BE2C (cell line): ENCODE measurements at regions not wholly inside any gene's neighbourhood (a gene's known extent, or its start where the extent isn't known, plus 50 kb on each side); places are given as distances from the start of the nearest gene placed in this dataset.

Experiments used
- DNase-seq: peaks from one replicate; pipeline ENCODE4 v3.0.0-alpha.2; 2020
- H3K27me3 ChIP-seq: fragments of 250-450 bp; sonication (Bioruptor Pico); 2 replicates; pipeline ENCODE4 v1.5.1; 2020; ENCODE audit warnings: mild to moderate bottlenecking
- H3K36me3 ChIP-seq: fragments of 250-450 bp; sonication (Bioruptor Pico); 2 replicates; pipeline ENCODE4 v1.5.1; 2020; ENCODE audit warnings: mild to moderate bottlenecking
- H3K4me1 ChIP-seq: fragments of 250-450 bp; sonication (Bioruptor Pico); 2 replicates; pipeline ENCODE4 v1.5.1; 2020
- H3K4me3 ChIP-seq: 2 replicates; pipeline ENCODE4 v1.5.1; 2011; ENCODE audit warnings: low read depth, low read length
- H3K9me3 ChIP-seq: fragments of 250-450 bp; sonication (Bioruptor Pico); 2 replicates; pipeline ENCODE4 v1.5.1; 2020
- TF ChIP-seq, protein P1 (sequence below): IDR thresholded peaks from 2 replicates; pipeline ENCODE4 v1.5.1; 2012; ENCODE audit warnings: mild to moderate bottlenecking, low read depth, low read length

DNA sequence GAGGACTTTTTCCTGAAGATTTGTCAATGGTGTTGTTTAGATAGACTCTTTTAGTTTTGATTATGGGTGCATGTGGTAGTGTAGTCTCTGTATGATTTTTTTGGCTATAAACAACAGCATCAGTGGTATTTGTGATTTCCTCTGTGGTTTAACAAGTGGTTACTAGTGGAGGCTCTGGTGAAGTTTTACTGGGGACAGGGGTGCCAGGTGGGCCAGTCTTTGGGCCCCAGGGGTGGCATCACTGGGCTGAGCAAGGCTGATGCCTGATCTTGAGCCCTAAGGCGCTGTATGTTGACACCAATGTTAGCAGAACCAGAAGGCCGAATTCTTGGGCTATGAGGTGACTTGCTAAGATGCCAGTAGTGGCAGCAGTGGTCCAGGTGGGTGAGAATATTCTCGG is 811.4 kb downstream of the DACH1 start:
- H3K4me1 ChIP-seq: no peaks in the 10 kb centered on the region
- H3K4me3 ChIP-seq: no peak overlapping the region
- H3K36me3 ChIP-seq: no peaks in the 10 kb centered on the region
- no peaks in the 10 kb centered on the region for H3K9me3 ChIP-seq
- no peak for DNase-seq
- H3K27me3 ChIP-seq: no peaks in the 10 kb centered on the region
- TF ChIP-seq, protein P1, sequence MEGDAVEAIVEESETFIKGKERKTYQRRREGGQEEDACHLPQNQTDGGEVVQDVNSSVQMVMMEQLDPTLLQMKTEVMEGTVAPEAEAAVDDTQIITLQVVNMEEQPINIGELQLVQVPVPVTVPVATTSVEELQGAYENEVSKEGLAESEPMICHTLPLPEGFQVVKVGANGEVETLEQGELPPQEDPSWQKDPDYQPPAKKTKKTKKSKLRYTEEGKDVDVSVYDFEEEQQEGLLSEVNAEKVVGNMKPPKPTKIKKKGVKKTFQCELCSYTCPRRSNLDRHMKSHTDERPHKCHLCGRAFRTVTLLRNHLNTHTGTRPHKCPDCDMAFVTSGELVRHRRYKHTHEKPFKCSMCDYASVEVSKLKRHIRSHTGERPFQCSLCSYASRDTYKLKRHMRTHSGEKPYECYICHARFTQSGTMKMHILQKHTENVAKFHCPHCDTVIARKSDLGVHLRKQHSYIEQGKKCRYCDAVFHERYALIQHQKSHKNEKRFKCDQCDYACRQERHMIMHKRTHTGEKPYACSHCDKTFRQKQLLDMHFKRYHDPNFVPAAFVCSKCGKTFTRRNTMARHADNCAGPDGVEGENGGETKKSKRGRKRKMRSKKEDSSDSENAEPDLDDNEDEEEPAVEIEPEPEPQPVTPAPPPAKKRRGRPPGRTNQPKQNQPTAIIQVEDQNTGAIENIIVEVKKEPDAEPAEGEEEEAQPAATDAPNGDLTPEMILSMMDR: no peak

DNA sequence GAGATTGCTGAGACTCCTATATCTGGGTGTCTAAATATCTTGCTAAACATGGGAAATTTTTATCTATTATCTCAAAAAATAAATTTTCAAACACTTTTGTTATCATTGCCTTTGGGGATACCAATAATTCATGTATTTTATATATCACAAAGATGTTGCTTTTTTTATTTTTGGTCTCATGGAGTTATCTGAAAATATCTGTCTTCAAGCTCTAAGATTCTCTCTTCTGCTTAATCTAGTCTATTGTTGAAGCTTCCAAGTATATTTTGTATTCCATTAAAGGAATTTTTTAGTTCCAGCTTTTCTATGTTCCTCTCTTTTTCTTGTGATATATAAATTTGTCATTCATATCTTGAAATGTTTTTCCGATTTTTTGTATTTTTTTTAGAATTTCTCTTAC is 812.0 kb downstream of the DACH1 start:
- Histone ChIP-seq H3K9me3 (no peaks in the 10 kb centered on the region), H3K27me3 (no peaks in the 10 kb centered on the region), H3K4me3 (no peak overlapping the region), H3K4me1 (no peaks in the 10 kb centered on the region), H3K36me3 (no peaks in the 10 kb centered on the region)
- DNase-seq: no peak
- TF ChIP-seq, protein P1: no peak

DNA sequence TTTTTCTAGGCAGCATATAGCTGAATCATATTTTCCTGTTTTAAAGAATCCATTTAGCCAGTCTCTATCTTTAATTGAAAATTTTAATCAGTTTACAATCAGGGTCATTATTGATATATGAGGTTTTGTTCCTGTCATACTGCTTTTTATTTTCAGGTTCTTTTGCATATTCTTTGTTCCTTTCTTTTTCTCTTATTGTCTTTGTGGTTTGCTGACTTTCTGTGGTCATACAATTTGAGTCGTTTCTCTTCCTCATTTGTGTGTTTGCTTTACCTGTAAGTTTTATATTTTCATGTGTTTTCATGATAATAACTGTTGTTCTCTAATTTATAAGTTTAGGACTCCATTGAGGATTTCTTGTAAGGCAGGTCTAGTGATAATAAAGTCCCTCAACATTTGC is 812.6 kb downstream of the DACH1 start:
- TF ChIP-seq, protein P1: no peak
- Histone ChIP-seq H3K4me1 (no peaks in the 10 kb centered on the region; the same call in 1 of the 2 replicates), H3K36me3 (no peaks in the 10 kb centered on the region), H3K27me3 (no peaks in the 10 kb centered on the region), H3K4me3 (no peak overlapping the region), H3K9me3 (no peaks in the 10 kb centered on the region)
- no peak for DNase-seq

DNA sequence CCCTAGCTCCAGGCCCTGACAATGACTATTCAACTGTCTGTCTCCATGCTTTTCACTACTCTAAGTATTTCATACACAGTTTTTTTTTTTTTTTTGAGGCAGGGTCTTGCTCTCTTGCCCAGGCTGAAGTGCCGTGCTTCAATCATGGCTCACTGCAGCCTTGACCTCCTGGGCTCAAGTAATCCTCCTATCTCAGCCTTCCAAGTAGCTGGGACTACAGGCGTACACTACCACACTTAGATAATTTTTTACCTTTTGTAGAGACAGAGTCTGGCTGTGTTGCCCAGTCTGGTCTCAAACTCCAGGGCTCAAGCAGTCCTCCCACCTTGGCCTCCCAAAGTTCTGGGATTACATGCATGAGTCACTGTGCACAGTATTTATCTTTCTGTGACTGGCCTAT is 815.4 kb downstream of the DACH1 start:
- Histone ChIP-seq H3K36me3 (no peaks in the 10 kb centered on the region), H3K4me3 (no peak overlapping the region), H3K27me3 (no peaks in the 10 kb centered on the region), H3K4me1 (no peaks in the 10 kb centered on the region; the same call in 1 of the 2 replicates), H3K9me3 (no peaks in the 10 kb centered on the region)
- TF ChIP-seq, protein P1: no peak
- DNase-seq: no peak

DNA sequence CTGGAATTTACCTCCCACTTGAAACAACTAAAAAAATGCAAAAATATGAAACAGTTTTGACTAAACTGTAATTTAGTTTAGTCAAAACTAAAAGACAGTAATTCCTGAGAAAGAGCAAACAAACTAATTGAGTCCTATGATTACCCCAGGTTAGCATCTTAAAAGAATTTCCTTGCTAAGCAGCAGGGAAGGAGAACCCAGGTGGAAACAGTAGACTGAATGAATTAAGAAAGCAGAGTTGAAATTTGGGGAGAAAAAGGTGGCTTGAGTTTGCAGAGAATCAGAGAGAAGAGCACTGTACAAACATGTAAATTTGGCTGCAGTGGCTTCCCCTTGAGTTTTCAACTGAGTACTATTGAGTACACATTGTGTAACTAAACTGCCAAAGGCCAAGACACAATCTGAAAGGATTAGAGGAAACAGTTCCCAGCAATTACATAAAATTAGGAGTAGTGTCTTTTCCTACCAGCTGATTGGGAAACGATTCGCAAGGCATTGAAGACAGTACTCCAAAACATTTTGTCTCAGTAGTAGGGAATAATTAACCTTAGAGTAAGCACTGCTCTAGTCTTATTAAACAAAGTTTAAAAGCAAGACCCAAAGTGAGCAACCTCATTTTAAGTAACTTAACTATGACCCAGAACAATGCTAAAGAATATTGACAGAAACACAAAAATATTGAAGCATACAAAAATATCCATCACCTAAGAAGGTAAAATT is 820.5 kb downstream of the DACH1 start:
- H3K4me3 ChIP-seq: no peak overlapping the region

DNA sequence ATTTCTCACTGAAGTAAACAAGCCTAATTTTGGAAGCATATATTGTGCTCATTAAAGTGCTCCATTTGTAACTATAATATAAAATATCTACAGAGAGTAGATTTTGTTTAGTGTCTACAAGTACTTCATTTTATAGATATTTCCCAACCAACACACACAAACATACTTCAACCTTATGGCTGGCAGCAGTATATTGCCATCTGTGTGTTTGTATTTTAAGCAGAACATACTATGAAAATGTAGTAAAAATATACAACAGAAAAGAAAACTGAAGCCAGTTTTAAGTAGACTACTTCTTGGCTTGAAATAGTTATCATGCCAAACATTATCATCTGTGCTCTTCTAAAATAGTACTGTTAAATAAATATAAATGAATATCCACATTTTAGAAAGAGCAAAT is 821.9 kb downstream of the DACH1 start:
- TF ChIP-seq, protein P1: no peak

More for the DNA sequence above, 820.5 kb downstream of the DACH1 start:
- no peak for DNase-seq
- no peaks in the 10 kb centered on the region for H3K27me3 ChIP-seq
- TF ChIP-seq, protein P1: no peak
- H3K9me3 ChIP-seq: no peaks in the 10 kb centered on the region
- H3K36me3 ChIP-seq: no peaks in the 10 kb centered on the region
- H3K4me1 ChIP-seq: no peaks in the 10 kb centered on the region; the same call in 1 of the 2 replicates

More for the DNA sequence above, 821.9 kb downstream of the DACH1 start:
- H3K4me1 ChIP-seq: no peaks in the 10 kb centered on the region; the same call in 1 of the 2 replicates
- H3K36me3 ChIP-seq: no peaks in the 10 kb centered on the region
- no peaks in the 10 kb centered on the region for H3K9me3 ChIP-seq
- DNase-seq: no peak
- no peaks in the 10 kb centered on the region for H3K27me3 ChIP-seq
- H3K4me3 ChIP-seq: no peak overlapping the region
